Glutamatergic neuron (in vitro differentiated cells): ENCODE measurements at regions not wholly inside any gene's neighbourhood (a gene's known extent, or its start where the extent isn't known, plus 50 kb on each side); places are given as distances from the start of the nearest gene placed in this dataset.

Source experiments
- DNase-seq: peaks from one replicate; pipeline ENCODE4 v3.0.0; 2022
- H3K27ac Mint-ChIP-seq: one replicate; pipeline ENCODE4 v1.8.0; 2020; ENCODE audit warnings: mild to moderate bottlenecking, mixed read lengths, inconsistent platforms; ENCODE audit not compliant: unreplicated experiment
- H3K27me3 Mint-ChIP-seq: one replicate; pipeline ENCODE4 v1.8.0; 2020; ENCODE audit warnings: mild to moderate bottlenecking, moderate library complexity, mixed read lengths, inconsistent platforms; ENCODE audit not compliant: unreplicated experiment
- H3K36me3 Mint-ChIP-seq: one replicate; pipeline ENCODE4 v1.8.0; 2020; ENCODE audit warnings: mild to moderate bottlenecking, mixed read lengths, inconsistent platforms; ENCODE audit not compliant: unreplicated experiment
- H3K4me1 Mint-ChIP-seq: one replicate; pipeline ENCODE4 v1.8.0; 2020; ENCODE audit warnings: mild to moderate bottlenecking, low read depth, mixed read lengths, inconsistent platforms; ENCODE audit not compliant: unreplicated experiment
- H3K4me3 Mint-ChIP-seq: one replicate; pipeline ENCODE4 v1.8.0; 2020; ENCODE audit warnings: mild to moderate bottlenecking, mixed read lengths, inconsistent platforms; ENCODE audit not compliant: unreplicated experiment
- H3K9me3 Mint-ChIP-seq: one replicate; pipeline ENCODE4 v1.8.0; 2020; ENCODE audit warnings: mild to moderate bottlenecking, moderate library complexity, mixed read lengths, inconsistent platforms; ENCODE audit not compliant: unreplicated experiment
- TF ChIP-seq, protein P1 (sequence below): fragments of 200-600 bp; sonication (generic); IDR thresholded peaks from one replicate; pipeline ENCODE4 v1.5.0; 2021; ENCODE audit not compliant: partially characterized antibody, unreplicated experiment

DNA sequence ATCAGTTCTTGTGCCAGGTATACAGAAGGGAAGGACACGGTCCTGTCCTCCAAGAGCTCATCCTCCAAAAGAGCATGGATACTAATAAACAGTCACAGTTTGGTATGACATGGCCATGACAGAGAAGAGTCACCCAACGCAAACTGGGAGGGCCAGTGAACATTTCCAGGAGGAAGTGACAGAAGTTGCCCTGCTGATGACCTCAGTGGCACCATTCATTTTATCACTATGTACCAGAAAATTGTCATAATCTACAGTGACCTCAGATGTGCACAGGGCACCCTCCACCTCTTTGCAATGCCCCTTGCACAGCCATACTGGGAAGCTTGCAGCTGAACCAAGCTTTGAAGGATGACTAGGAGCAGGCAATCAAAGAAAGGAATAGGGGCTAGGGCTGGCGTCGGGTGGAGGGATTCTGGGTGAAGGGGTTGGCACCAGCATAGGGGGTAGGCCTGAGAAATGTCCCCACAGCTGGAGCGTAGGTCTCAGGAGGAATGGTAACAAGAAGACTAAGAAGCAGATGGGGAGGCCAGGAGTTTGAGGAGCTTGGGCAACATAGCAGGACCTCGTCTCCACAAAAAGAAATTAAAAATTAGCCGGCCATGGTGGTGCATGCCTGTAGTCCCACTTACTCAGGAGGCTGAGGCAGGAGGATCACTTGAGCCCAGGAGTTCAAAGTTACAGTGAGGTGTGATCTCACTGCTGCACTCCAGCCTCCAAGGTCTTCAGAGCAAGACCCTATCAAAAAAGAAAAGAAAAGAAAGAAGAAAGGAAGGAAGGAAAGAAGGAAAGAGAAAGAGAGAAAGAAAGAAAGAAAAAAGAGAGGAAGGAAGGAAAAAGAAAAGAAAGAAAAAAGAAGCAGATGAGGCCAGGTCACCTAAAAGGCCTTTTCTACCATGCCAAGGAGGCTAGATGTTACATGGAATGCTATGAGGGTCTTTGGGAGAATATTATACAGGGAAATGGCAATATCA is 65.3 kb upstream of the SNX9 start:
- Mint-ChIP-seq H3K27ac (no peak overlapping the region), H3K36me3 (no peaks in the 10 kb centered on the region), H3K9me3 (peaks cover 6% of the 10 kb centered on the region), H3K27me3 (no peaks in the 10 kb centered on the region), H3K4me1 (peaks cover 6% of the 10 kb centered on the region), H3K4me3 (no peak overlapping the region)
- no peak for DNase-seq
- TF ChIP-seq, protein P1, sequence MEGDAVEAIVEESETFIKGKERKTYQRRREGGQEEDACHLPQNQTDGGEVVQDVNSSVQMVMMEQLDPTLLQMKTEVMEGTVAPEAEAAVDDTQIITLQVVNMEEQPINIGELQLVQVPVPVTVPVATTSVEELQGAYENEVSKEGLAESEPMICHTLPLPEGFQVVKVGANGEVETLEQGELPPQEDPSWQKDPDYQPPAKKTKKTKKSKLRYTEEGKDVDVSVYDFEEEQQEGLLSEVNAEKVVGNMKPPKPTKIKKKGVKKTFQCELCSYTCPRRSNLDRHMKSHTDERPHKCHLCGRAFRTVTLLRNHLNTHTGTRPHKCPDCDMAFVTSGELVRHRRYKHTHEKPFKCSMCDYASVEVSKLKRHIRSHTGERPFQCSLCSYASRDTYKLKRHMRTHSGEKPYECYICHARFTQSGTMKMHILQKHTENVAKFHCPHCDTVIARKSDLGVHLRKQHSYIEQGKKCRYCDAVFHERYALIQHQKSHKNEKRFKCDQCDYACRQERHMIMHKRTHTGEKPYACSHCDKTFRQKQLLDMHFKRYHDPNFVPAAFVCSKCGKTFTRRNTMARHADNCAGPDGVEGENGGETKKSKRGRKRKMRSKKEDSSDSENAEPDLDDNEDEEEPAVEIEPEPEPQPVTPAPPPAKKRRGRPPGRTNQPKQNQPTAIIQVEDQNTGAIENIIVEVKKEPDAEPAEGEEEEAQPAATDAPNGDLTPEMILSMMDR = no peak

DNA sequence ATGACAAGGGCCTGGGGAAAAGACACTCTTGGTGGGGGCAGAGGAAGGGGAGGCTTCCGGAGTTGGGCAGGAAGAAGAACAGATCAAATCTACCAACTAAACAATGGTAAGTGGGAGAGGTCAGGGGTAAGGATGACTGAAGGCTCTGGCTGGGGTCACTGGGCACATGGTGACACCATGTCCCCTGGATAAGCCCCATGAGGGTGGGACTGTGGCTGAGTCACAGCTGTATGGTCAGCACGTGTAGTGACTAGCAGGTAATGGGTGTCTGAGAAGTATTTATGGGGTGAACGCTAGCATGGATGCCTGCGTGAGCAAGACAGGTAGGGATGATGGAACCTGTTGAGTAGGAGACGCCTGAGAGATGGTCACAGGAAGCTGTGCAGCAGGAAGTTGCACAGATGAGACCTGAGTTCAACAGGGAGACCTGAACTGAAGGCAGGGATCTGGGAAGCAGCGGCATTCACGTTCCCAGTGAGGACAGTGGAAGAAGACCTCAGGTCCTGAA is 64.5 kb upstream of the SNX9 start:
- TF ChIP-seq, protein P1 = no peak
- Mint-ChIP-seq H3K36me3 (no peaks in the 10 kb centered on the region), H3K9me3 (peaks cover 6% of the 10 kb centered on the region), H3K27ac (no peak overlapping the region), H3K4me1 (peaks cover 10% of the 10 kb centered on the region), H3K4me3 (no peak overlapping the region), H3K27me3 (no peaks in the 10 kb centered on the region)
- DNase-seq = no peak

DNA sequence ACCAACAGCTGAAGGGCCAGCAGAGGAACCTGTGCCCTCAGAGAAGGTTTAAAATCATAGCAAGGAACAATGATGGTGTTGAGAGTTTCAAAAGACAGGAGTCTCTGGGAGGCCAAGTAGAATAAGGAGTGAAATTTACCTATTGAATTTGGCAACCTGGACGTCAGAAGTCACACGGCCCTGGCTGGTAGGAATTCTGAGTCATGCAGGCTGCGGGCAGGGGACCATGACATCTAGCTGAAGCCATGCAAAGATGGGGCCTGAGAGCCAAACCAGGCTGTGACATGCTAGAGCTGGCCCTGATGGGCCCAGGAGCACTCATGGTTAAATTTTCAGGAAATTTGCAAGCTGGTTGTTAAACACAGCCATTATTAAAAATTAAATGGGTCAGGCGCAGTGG is 64.0 kb upstream of the SNX9 start:
- Mint-ChIP-seq H3K27ac (no peak overlapping the region), H3K4me1 (peaks cover 13% of the 10 kb centered on the region), H3K4me3 (no peak overlapping the region), H3K9me3 (peaks cover 6% of the 10 kb centered on the region), H3K36me3 (no peaks in the 10 kb centered on the region), H3K27me3 (no peaks in the 10 kb centered on the region)
- TF ChIP-seq, protein P1 = no peak
- no peak for DNase-seq

DNA sequence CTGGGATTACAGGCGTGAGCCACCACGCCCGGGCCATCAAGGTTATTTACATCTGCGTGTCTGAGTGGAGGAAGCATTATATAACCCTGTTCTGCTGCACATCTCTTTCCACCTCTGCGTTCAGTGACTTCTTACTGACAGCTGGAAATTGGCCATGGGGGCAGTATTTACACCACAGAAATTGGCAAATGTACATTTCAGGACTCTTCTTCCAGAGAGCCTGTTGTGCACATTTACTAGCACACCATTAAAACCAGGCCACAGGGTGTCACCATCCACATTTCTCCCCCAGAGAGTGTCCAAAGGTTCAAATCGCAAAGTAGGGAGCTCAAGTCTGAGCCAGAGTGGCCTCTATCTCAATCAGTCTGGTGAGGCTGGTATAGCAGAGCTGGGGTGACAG is 62.9 kb upstream of the SNX9 start:
- H3K36me3 Mint-ChIP-seq = no peaks in the 10 kb centered on the region
- no peaks in the 10 kb centered on the region for H3K27me3 Mint-ChIP-seq
- H3K4me1 Mint-ChIP-seq = peaks cover 17% of the 10 kb centered on the region
- H3K4me3 Mint-ChIP-seq = no peak overlapping the region
- peaks cover 6% of the 10 kb centered on the region for H3K9me3 Mint-ChIP-seq
- DNase-seq = no peak
- H3K27ac Mint-ChIP-seq = no peak overlapping the region
- TF ChIP-seq, protein P1 = no peak
